ENCODE measurements at regions not wholly inside any gene's neighbourhood (a gene's known extent, or its start where the extent isn't known, plus 50 kb on each side); places are given as distances from the start of the nearest gene placed in this dataset.

GRCh38 chr12:115343008-115343407 is 659.0 kb upstream of the TBX3 start:
- no peaks in the 10 kb centered on the region for H3K4me1 ChIP-seq (ENCODE audit: control insufficient read depth, extremely low read depth, insufficient read depth, low read length)
- no peak for FAIRE-seq
- TF ChIP-seq POLR2AphosphoS5 (IDR thresholded peaks at IDR 0.05; ENCODE audit: insufficient read depth, low read depth, low read length): no peak
- no peak for TF ChIP-seq EZH2 (IDR thresholded peaks at IDR 0.05; ENCODE audit: borderline replicate concordance, low read depth, low read length, severe bottlenecking)
- TF ChIP-seq MYC (IDR thresholded peaks at IDR 0.05; ENCODE audit: low read depth, low read length): no peak
- TF ChIP-seq CTCF (IDR thresholded peaks at IDR 0.05; ENCODE audit: extremely low read depth in 1 of 2, insufficient read depth in 1 of 2, low read depth in 1 of 2, low read length in 2 of 2): no peak
- TF ChIP-seq MAX (IDR thresholded peaks at IDR 0.05; ENCODE audit: insufficient read depth, insufficient read length): no peak
- TF ChIP-seq JUN (IDR thresholded peaks at IDR 0.05; ENCODE audit: borderline replicate concordance, insufficient read depth, insufficient read length, low read depth): no peak
- no peak for TF ChIP-seq POLR2A (IDR thresholded peaks at IDR 0.05; ENCODE audit: low read depth, low read length)
- TF ChIP-seq FOS (IDR thresholded peaks at IDR 0.05; ENCODE audit: borderline replicate concordance, insufficient read depth, low read length): no peak
- TF ChIP-seq GATA2 (IDR thresholded peaks at IDR 0.05; ENCODE audit: insufficient read depth, insufficient read length, low read depth, low read length): no peak
- no peak overlapping the region for H3K27ac ChIP-seq (ENCODE audit: insufficient read depth, low read depth, low read length)
- H4K20me1 ChIP-seq (replicated peaks; ENCODE audit: control insufficient read depth, extremely low read depth, insufficient read depth, low read length): no peaks in the 10 kb centered on the region
- no peak overlapping the region for H3K4me3 ChIP-seq (replicated peaks in 1 of 3; ENCODE audit: insufficient read depth in 1 of 3, low read depth in 1 of 3, low read length in 3 of 3)
- H3K9ac ChIP-seq (replicated peaks; ENCODE audit: extremely low read depth, insufficient read depth, low read length): no peak overlapping the region
- no peak overlapping the region for H3K4me2 ChIP-seq (ENCODE audit: insufficient read depth, low read length)
- H2AFZ ChIP-seq (ENCODE audit: low read depth, low read length): no peak overlapping the region
- CTCF ChIA-PET: no interaction called here
- intact Hi-C loops (cut with micrococcal nuclease) (no loop called here), dilution Hi-C loops (cut with MboI; ENCODE audit: extremely low pct_ligation_motif_present, low sequenced_read_pairs) (no loop called here)
- H3K9me1 ChIP-seq (replicated peaks; ENCODE audit: control insufficient read depth, extremely low read depth, insufficient read depth, low read length): no peaks in the 10 kb centered on the region
- H3K9me3 ChIP-seq (replicated peaks; ENCODE audit: control insufficient read depth, insufficient read depth, low read length): no peaks in the 10 kb centered on the region
- H3K36me3 ChIP-seq (ENCODE audit: control insufficient read depth in 2 of 2, extremely low read depth in 1 of 2, insufficient read depth in 2 of 2, low read length in 2 of 2): no peaks in the 10 kb centered on the region
- BruUV-seq (replicated peaks): no TSS peak
- POLR2A ChIA-PET: no interaction called here
- H3K79me2 ChIP-seq (ENCODE audit: control insufficient read depth, insufficient read depth, low read length): no peaks in the 10 kb centered on the region
- DNase-seq (ENCODE audit: low read depth, low spot score): no peak
- no peaks in the 10 kb centered on the region for H3K27me3 ChIP-seq (ENCODE audit: control insufficient read depth in 2 of 2, insufficient read depth in 2 of 2, low read length in 2 of 2)

Measured in endothelial cell of umbilical vein (primary cell).